Endothelial cell of umbilical vein (primary cell): ENCODE measurements at regions not wholly inside any gene's neighbourhood (a gene's known extent, or its start where the extent isn't known, plus 50 kb on each side); places are given as distances from the start of the nearest gene placed in this dataset.

ENCODE experiments used
- BruUV-seq: library from RNA; stranded (reverse); fragments of 400-500 nt; replicated peaks from 2 replicates; lab custom pipeline; 2021; lab: Mats Ljungman, UMichigan
- CTCF ChIA-PET: fragments of 300-600, 350-600 bp; sonication (Branson Sonifier 250); formaldehyde crosslinking; loops from one replicate; lab custom pipeline; 2021; ENCODE audit warnings: antibody characterized with exemption, inconsistent platforms; lab: Charles Lee
- POLR2A ChIA-PET: fragments of 300-600, 350-600 bp; sonication (Branson Sonifier 250); formaldehyde crosslinking; loops from one replicate; lab custom pipeline; 2021; ENCODE audit warnings: antibody characterized with exemption, inconsistent platforms; lab: Charles Lee
- DNase-seq: peaks from one replicate; pipeline ENCODE4 v3.0.0-alpha.2; 2011; ENCODE audit warnings: low read depth, low spot score
- FAIRE-seq: peaks from 2 replicates; lab custom pipeline; 2011; peaks lifted over from hg19 to GRCh38; lab: Jason Lieb, UNC
- H2AFZ ChIP-seq: 2 replicates; pipeline ENCODE4 v1.6.0; 2012; ENCODE audit warnings: low read depth, low read length, control low read depth, inconsistent platforms
- H3K27ac ChIP-seq: 2 replicates; pipeline ENCODE4 v1.5.1; 2011; ENCODE audit warnings: low read depth, mild to moderate bottlenecking, control low read depth, low read length, moderate library complexity; ENCODE audit not compliant: insufficient read depth
- H3K27me3 ChIP-seq, 2 experiments: 2 replicates each; pipeline versions ENCODE4 v1.6.0 to v1.6.1; 2011; ENCODE audit warnings: low read length in 2 of 2, mixed read lengths in 1 of 2; ENCODE audit not compliant: control insufficient read depth in 2 of 2, insufficient read depth in 2 of 2
- H3K36me3 ChIP-seq, 2 experiments: 2 replicates in 1 of 2; 3 replicates in 1 of 2; pipeline ENCODE4 v1.5.1; 2011; ENCODE audit warnings: low read length in 2 of 2, mild to moderate bottlenecking in 1 of 2, moderate library complexity in 1 of 2; ENCODE audit not compliant: control insufficient read depth in 2 of 2, insufficient read depth in 2 of 2; ENCODE audit errors: extremely low read depth in 1 of 2
- H3K4me1 ChIP-seq: 3 replicates; pipeline ENCODE4 v1.5.1; 2011; ENCODE audit warnings: mild to moderate bottlenecking, low read length; ENCODE audit not compliant: control insufficient read depth, insufficient read depth; ENCODE audit errors: extremely low read depth
- H3K4me2 ChIP-seq: 2 replicates; pipeline ENCODE4 v1.6.1; 2011; ENCODE audit warnings: low read length, control low read depth, mixed read lengths; ENCODE audit not compliant: insufficient read depth
- H3K4me3 ChIP-seq, 3 experiments: fragments of 200-600 bp in 1 of 3; sonication (generic), shearing (Covaris generic) in 1 of 3; replicated peaks in 1 of 3; 2 replicates each; pipeline ENCODE4 v1.5.1; 2011 to 2016; ENCODE audit warnings: control low read depth in 3 of 3, low read length in 3 of 3, mild to moderate bottlenecking in 2 of 3, inconsistent platforms in 1 of 3, low read depth in 1 of 3, moderate library complexity in 1 of 3; ENCODE audit not compliant: insufficient read depth in 1 of 3
- H3K79me2 ChIP-seq: 2 replicates; pipeline ENCODE4 v1.6.0; 2012; ENCODE audit warnings: low read length, inconsistent platforms; ENCODE audit not compliant: control insufficient read depth, insufficient read depth
- H3K9ac ChIP-seq: replicated peaks from 2 replicates; pipeline ENCODE3; 2011; ENCODE audit warnings: low read length, control low read depth; ENCODE audit not compliant: insufficient read depth; ENCODE audit errors: extremely low read depth
- H3K9me1 ChIP-seq: replicated peaks from 3 replicates; pipeline ENCODE4 v1.6.0; 2011; ENCODE audit warnings: mild to moderate bottlenecking, low read length; ENCODE audit not compliant: control insufficient read depth, insufficient read depth; ENCODE audit errors: extremely low read depth
- H3K9me3 ChIP-seq: replicated peaks from 2 replicates; pipeline ENCODE4 v1.5.1; 2012; ENCODE audit warnings: low read length, inconsistent platforms; ENCODE audit not compliant: control insufficient read depth, insufficient read depth
- H4K20me1 ChIP-seq: replicated peaks from 2 replicates; pipeline ENCODE3; 2011; ENCODE audit warnings: mild to moderate bottlenecking, low read length; ENCODE audit not compliant: control insufficient read depth, insufficient read depth; ENCODE audit errors: extremely low read depth
- EZH2 ChIP-seq: IDR thresholded peaks from 2 replicates; pipeline ENCODE4 v1.6.1; 2012; ENCODE audit warnings: borderline replicate concordance, low read depth, mild to moderate bottlenecking, moderate library complexity, low read length, inconsistent platforms; ENCODE audit not compliant: severe bottlenecking
- FOS ChIP-seq: IDR thresholded peaks from 2 replicates; pipeline ENCODE4 v1.6.1; 2011; ENCODE audit warnings: mild to moderate bottlenecking, low read length, moderate library complexity, borderline replicate concordance; ENCODE audit not compliant: insufficient read depth
- GATA2 ChIP-seq: IDR thresholded peaks from 2 replicates; pipeline ENCODE4 v1.7.0; 2011; ENCODE audit warnings: low read depth, mild to moderate bottlenecking, moderate library complexity, mixed read lengths, low read length; ENCODE audit not compliant: insufficient read length, insufficient read depth
- JUN ChIP-seq: IDR thresholded peaks from 2 replicates; pipeline ENCODE4 v1.6.1; 2011; ENCODE audit warnings: borderline replicate concordance, low read depth; ENCODE audit not compliant: insufficient read length, insufficient read depth
- MYC ChIP-seq: IDR thresholded peaks from one replicate; pipeline ENCODE4 v1.6.1; 2011; ENCODE audit warnings: mild to moderate bottlenecking, low read depth, low read length
- POLR2A ChIP-seq: IDR thresholded peaks from 2 replicates; pipeline ENCODE4 v1.6.1; 2012; ENCODE audit warnings: low read depth, mild to moderate bottlenecking, control low read depth, low read length
- POLR2AphosphoS5 ChIP-seq: IDR thresholded peaks from 2 replicates; pipeline ENCODE4 v1.6.1; 2012; ENCODE audit warnings: low read depth, mild to moderate bottlenecking, control low read depth, low read length, moderate library complexity; ENCODE audit not compliant: insufficient read depth
- dilution Hi-C: fragments of 300-500 bp; cut with MboI; formaldehyde crosslinking; loops from one replicate; pipeline ENCODE4 v1.15.0; 2019; ENCODE audit warnings: low sequenced_read_pairs; ENCODE audit not compliant: extremely low pct_ligation_motif_present
- intact Hi-C: fragments of 100-400 bp; cut with micrococcal nuclease; formaldehyde crosslinking; loops from one replicate; pipeline ENCODE4 v1.10.0; 2022
- TF ChIP-seq, protein P1 (sequence below), 2 donors: IDR thresholded peaks; 1 replicate in 1 of 2; 2 replicates in 1 of 2; pipeline ENCODE4 v1.5.1; 2011; ENCODE audit warnings: low read length in 2 of 2, mild to moderate bottlenecking in 2 of 2, moderate library complexity in 2 of 2, control low read depth in 1 of 2, inconsistent platforms in 1 of 2, low read depth in 1 of 2; ENCODE audit not compliant: insufficient read depth in 1 of 2; ENCODE audit errors: extremely low read depth in 1 of 2
- TF ChIP-seq, protein P2 (sequence below): IDR thresholded peaks from 2 replicates; pipeline ENCODE4 v1.6.1; 2011; ENCODE audit not compliant: insufficient read depth, insufficient read length

DNA sequence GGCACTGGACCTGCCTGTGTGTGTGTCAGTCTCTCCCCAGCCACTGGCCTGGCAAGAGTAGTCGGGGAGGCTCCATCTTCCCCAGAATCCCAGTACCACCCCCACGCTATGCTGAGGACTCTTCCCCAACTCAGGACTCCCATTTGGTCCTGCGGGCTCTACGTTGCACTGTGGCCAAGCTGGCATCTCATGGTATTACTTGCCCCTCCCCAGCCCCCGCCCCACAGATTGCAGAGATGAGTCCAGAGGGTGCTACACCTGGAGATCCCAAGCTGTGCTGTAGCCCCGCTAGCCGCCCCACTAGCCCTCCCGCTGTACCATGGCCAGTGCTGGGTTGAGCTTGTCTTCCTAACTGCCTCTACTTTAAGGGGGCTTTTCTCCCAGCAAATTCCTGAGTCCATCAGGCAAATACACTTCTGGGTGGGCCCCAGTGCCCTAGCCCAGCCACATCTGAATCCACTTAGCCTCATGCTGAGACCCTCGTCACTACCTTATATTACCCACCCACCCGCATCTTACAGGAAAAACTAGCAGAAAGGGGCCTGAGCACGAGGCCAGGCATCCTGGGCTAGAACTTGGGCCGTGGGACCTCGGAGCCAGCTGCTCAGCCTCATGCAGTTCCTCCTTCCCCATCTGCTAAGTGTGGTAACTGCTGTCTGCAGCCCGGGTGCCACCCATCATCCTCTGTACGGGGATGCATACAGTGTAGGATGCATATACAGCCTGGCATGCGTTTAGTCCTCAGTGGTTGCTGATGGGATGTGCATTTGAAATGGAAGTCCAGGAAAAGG is 65.8 kb upstream of the CACUL1 start:
- BruUV-seq: no TSS peak

More for the DNA sequence above, 65.8 kb upstream of the CACUL1 start:
- no peak for FAIRE-seq
- H4K20me1 ChIP-seq: no peaks in the 10 kb centered on the region
- no peak for TF ChIP-seq EZH2
- TF ChIP-seq JUN: no peak
- no peak for TF ChIP-seq POLR2A
- TF ChIP-seq POLR2AphosphoS5: no peak
- no peak for TF ChIP-seq GATA2
- no peak for TF ChIP-seq MYC
- TF ChIP-seq FOS: no peak
- TF ChIP-seq, protein P1, sequence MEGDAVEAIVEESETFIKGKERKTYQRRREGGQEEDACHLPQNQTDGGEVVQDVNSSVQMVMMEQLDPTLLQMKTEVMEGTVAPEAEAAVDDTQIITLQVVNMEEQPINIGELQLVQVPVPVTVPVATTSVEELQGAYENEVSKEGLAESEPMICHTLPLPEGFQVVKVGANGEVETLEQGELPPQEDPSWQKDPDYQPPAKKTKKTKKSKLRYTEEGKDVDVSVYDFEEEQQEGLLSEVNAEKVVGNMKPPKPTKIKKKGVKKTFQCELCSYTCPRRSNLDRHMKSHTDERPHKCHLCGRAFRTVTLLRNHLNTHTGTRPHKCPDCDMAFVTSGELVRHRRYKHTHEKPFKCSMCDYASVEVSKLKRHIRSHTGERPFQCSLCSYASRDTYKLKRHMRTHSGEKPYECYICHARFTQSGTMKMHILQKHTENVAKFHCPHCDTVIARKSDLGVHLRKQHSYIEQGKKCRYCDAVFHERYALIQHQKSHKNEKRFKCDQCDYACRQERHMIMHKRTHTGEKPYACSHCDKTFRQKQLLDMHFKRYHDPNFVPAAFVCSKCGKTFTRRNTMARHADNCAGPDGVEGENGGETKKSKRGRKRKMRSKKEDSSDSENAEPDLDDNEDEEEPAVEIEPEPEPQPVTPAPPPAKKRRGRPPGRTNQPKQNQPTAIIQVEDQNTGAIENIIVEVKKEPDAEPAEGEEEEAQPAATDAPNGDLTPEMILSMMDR (IDR thresholded peaks at IDR 0.05; ENCODE audit: extremely low read depth in 1 of 2, insufficient read depth in 1 of 2, low read depth in 1 of 2, low read length in 2 of 2): no peak
- TF ChIP-seq, protein P2, sequence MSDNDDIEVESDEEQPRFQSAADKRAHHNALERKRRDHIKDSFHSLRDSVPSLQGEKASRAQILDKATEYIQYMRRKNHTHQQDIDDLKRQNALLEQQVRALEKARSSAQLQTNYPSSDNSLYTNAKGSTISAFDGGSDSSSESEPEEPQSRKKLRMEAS: no peak
- ChIA-PET CTCF (no interaction called here), POLR2A (interaction anchor here (0.7 kb wide), 1 partner anchor 272 kb away, joined by 4 read pairs; no protein-coding TSS in a partner anchor)
- no peaks in the 10 kb centered on the region for H3K27me3 ChIP-seq
- no peaks in the 10 kb centered on the region for H3K9me3 ChIP-seq
- dilution Hi-C loops: no loop called here
- no peak overlapping the region for H3K27ac ChIP-seq
- no peaks in the 10 kb centered on the region for H3K4me1 ChIP-seq
- intact Hi-C loops: no loop called here
- no peak overlapping the region for H3K9ac ChIP-seq
- no peak overlapping the region for H3K4me3 ChIP-seq
- no peaks in the 10 kb centered on the region for H3K36me3 ChIP-seq
- no peak for DNase-seq
- no peak overlapping the region for H3K4me2 ChIP-seq
- no peak overlapping the region for H2AFZ ChIP-seq
- no peaks in the 10 kb centered on the region for H3K9me1 ChIP-seq
- H3K79me2 ChIP-seq: no peaks in the 10 kb centered on the region
